ENCODE measurements at regions not wholly inside any gene's neighbourhood (a gene's known extent, or its start where the extent isn't known, plus 50 kb on each side); places are given as distances from the start of the nearest gene placed in this dataset.

DNA sequence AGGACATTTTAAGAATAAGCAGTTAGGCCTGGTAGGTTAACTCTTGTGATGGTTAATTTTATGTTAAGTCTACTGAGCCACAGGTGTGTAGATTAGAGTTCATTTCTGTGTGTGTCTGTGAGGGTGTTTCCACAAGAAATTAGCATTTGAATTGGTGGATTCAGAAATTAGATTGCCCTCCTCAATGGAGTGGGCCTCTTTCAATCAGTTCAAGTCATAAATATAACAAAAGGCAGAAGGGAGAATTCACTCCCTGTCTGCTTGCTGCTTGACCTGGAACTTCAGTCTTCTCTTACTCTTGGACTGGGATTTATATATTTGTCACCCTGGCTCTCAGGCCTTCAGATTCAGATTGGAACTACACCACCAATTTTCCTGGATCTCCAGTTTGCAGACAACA, 55.3 kb upstream of the POM121L12 start:
- no peak for DNase-seq

DNA sequence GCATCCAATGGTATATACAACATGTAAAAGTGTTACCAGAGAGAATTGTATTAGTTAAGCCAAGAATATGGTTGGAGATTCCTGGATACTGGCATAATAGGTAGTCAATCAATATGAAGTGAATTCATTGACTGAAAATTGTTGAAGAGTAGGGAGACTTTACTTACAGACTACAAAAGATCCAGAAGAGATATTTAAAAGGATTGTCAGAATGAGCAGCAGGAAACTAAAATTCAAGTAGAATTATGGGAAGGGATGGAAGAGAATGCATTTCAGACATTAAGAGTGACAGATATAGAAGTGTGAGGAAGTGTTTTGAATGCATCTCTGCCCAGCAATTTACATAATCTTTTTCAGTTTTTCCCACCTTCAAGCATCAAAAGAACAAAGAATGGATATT, 62.3 kb upstream of the POM121L12 start:
- DNase-seq = no peak

DNA sequence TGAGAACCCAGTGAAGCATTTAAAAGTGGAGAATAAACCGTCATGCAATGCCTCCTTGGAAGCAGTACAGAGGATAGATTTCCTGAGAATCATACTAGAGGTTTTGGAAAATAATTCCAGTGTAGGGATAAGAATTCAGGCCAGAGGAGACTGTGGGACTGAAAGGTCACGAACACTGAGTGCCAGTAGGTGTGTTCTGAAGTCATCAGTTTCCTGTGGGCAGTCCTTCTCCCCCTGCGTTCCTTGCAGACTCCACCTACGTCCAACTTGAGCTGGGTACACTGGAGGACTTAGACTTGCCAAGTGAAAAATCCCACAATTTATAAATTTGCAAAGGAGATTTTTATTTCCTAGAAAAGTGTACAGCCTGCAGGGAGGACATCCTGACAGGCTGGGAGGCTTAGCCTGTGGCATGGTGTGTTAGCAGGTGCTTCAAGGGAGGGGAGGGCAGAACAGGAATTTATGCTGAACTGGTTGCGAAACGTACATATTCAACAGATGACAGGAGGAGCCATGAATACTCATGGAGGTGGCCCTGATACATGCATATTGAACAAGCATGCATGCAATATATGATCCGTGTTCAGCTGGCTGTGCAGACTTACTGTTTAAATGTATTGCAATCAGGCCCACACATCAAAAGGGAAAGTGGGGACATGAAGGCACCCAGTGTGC, 72.9 kb upstream of the POM121L12 start:
- DNase-seq = no peak

DNA sequence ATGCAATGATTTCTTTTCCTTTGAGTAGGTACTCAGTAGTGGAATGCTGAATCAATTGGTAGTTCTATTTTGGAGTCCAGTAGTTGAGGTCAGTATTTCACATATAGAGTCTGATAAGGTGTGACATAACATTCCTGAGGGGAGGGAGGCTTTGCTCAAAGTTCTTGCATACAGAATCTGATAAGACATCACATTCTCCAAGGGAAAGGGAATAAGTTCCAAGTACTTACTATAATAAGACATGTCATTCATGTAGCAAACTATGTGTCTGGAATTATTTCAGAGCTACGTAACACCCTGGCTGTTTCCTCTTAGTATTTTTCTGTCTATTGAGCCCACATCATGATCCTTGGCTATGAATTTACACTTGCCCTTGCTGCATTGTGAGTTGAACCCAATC, 74.3 kb upstream of the POM121L12 start:
- no peak for DNase-seq

DNA sequence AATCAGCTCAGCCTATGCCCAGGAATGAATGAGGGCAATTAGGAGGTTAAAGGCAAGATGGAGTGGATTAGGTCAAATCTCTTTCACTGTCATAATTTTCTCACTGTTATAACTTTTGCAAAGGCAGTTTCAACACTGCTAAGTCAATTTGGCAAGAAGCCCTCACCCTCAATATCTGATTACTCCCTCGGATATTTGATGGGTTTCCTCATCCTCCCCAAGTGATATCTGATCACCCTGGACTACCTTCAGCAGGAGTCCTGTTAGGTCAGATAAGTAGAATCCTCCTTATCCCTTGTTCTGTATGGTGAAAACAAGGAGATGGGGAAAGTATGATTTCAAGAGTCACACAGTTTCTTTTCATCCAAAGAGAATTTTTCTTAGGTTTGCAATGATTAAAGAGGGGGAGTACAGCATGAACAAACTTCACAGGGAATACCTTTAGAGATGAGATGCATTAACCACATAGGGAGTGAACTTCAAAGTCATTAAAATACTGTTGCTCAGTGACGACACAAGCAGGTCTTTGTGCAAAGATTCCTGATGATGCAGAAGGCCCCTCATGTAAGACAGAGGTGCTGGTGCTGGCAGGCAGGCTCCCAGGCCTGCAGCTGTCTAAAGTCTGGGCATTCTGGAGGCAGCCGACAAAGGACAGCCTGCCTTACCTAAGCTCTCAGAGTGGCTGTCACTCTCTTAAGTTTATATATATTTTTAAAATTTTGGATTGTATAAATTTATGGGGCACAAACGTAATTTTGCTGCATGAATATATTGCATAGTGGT, 75.4 kb upstream of the POM121L12 start:
- no peak for DNase-seq

DNA sequence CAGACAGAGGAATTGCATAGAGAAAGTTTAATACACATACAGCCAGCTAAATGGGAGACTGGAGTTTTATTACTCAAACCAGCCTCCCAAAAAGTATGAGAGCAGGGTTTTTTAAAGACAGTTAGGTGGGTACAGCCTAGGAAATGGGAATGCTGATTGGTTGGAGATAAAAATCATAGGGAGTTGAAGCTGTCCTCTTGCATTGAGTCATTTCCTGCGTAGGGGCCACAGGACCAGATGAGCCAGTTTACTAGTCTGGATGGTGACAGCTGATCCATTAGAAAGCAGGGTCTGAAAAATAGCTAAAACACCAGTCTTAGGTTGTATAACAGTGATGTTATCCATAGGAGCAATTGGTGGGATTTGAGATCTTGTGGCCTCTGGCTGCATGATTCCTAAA, 76.1 kb upstream of the POM121L12 start:
- DNase-seq = no peak

DNA sequence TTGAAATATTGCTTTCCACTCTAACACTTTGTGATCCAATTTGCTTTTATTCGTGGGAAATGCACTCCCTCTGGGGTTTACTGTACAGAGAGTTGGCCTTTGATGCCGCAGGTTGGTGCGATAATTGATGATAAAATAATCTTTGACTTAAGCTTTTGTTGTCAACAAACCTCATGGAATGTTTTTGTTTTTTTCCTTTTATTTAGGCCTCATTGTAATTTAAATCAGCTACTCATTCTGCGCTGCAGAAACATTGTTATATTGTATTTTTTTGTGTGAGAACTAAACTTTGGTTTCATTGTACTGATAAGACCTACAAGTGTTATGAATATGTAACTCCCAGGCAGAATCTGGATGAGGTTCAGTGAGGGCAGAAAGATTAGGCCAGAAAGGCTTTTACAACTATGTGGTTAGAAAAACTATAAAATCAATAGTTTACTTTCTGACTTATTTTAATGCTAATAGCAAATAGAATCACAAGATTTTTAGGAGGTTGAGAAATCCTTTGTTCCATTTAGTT, 76.8 kb upstream of the POM121L12 start:
- DNase-seq = no peak

DNA sequence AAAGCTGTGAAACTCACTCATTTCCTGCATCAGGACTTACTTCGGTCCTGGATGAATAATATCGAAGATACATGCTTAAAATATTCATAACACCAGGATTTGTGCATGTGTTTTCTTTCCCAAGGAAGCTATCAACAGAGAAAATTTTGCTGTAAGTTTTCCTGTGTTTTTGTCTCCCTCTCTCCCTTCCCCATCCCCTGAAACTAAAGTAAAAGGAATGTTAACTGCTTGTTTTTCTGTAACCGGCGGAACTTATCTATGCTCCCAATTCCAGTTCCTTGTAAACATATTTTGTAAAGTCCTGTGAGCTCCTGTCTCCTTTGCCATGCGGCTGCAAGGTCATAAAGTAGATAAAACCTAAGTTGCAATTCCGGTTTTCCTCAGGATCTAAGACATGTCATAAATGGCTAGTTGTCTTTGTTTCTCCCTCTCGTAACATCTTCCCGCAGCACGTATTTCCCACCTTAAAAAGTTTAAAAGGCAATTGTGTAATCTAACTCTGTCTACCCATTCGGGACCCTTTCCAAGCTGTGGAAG, 79.0 kb upstream of the POM121L12 start:
- no peak for DNase-seq

DNA sequence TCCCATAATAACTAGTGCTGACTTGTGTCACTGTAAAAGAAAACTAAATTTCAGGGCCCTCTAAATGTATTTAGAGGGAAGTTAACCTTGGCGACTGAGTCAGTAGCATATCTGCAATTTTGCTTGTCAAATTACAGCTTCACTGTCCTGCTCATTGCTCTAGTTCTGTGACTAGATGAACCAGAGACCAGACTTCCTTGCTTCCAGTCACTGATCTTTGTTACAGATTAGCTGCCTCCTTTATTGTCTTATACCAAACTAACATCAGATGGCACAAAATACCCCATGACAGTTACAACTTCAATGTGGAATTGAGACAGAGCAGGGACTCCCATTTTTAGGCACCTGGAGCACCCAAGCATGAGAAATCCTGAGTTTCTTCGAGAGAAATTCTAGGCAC, 79.9 kb upstream of the POM121L12 start:
- DNase-seq = no peak

DNA sequence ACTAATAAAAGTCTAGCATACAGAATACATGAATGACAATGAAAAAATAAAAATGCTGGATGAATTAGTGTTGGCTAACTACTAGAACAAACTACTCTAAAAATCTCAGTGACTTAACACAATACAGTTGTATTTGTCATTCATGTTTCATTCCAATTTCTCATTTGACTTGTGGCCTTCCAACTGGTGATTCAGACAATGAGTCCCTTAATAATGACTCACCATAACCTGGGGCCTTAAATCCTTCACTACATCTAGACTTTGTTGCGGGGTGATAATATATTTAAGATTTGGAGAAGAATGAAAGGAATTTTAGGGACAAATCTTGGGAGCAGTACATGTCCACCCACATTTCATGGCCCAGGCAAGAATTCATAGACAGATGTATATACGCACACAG, 90.5 kb upstream of the POM121L12 start:
- DNase-seq = no peak

DNA sequence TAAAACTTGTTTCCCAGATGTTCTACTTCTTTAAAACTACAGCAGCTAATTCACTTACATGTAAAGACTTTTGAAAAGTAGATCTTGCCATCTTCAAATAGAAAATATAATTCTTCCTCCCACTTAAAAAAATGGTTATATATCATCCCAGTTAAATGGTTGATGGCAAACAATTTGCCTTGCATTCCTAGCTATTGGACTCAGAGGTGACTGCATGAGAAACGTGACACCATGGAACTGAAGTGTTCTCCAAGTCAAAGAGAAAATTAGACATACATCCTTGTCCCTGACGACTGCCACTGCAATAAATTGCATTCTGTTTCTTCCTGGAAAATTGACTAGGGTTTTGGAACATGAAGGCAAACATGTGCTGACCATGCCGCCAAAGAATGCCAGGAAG, 95.0 kb upstream of the POM121L12 start:
- DNase-seq = no peak

DNA sequence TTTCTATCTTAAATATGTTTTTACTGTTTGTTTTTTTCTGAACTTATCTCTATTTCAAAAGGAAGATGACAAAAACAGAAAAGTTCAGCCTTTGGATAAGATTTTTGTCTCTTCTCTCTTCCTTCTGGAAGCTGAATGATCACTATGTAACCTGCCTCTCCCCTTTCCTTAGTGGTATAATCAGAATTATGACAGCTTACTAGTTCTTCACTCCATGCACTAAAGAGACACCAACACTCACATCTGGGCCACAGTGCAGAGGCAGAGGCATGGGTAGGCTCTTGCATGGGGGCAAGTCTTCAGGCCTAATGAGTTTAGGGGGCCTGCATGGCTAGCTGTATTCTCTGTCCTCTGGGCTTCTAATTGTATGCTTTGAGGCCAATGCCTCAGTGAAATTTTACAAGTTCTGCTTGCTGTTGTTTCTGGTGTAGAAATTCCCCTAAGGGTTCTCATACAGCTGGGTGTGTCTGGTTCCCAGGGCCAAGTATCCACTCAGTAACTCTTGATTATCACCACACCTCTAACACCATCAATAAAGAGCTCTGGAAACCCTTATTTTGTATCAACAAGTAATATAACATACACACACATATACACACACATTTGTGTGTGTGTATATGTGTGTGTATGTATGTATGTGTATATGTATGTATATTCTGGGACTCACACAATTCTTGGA, 96.8 kb upstream of the POM121L12 start:
- no peak for DNase-seq

DNA sequence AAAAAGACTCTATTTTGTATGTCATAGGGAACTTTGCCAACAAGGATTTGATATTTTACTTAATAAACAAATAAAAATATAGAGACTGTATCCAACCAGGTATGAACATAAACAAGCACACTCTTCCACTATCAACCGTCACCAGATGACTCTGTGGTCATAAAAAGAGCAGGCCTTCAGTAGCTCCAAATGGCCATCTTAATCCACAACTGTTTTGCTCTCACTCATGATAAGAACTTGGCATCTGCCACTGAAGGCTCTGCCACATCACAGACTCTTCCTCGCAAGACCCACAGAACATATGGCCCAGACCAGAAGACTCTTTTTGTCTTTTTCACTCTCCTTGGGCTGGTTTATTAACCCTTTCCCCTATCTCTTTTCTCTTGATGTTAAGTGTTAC, 98.7 kb upstream of the POM121L12 start:
- DNase-seq = no peak

DNA sequence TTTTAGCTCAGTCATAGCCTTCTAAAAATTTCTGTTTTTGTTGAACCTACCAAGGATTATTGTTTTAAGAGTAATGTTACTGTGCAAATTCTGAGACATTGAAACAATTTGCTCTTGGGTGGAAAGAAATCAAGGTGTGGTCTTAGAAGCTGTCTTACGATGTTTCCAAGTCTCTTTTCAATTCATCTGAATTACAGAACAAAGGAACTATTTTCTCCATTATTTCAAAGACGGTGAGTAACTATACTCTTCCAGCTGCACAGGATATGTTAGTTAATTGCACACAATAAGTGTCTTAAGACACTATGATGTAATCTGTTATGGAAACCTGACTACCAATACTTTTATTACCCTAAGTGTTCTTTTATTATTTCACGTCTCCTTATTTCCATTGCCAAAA, 106.8 kb upstream of the POM121L12 start:
- no peak for DNase-seq

DNA sequence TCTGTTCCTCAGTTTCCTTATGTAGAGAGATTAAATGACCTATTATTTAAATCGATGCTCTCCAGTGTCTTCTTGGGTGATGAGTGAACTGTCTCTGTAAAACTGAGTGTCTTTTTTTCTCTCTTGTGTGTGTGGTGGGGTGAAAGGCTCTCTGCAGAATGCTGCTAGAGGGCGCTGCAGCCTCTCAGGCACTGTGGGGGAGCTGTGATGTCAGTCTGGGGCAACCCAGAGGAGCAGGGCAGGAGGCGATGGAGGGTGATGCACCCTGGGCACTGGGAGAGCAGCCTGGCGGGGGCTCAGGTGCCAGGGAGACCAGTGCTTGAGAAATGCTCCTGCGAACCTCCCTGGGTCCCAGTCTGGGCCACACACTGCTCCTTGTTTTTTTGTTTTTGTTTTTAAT, 110.1 kb upstream of the POM121L12 start:
- DNase-seq = no peak

DNA sequence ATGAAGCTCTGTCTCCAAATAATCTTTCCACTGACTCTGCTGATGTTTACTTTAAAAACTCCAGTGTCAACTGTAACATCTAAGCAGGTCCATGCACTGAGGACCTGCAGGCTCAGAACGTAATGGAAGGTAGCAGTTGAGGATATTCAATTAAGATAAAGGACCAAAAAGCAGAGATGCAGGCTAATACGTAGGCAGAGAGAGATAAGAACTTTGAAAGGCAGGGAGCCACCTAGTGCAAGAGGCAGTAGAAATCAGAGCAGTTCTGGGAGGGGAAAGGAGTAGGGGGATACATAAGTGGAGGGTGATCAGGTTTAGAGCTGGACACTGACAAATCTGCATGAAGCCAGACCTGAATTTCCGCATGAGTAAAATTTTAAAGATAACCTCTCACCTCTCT, 114.5 kb upstream of the POM121L12 start:
- DNase-seq = no peak

DNA sequence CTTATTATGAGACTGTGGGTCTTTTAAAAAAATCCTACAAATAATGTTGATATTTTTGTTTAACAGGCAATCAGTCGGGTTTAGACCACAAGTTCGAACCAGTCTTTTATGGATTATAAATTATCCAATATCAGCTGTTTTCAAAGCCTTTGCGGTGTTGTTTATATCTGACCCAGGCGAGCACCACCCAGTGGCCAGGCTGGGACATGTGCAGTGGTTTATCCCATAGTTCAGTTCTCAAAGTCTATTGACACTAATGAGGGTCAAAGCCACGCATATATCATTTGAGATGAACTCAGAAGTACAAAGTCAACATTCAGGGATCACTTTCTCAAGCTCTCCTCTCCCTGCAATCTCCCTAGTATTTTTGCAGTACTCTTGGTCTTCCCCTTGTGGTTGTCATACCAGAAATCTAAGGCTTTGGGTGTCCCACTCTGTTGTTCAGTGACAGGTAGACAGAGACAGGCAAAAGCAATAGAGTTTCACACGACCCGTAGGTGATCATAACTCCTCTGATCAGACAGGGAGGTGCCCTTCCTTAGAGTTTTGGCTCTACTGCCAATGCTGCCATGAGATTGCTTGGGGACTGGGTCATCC, 117.4 kb upstream of the POM121L12 start:
- no peak for DNase-seq

DNA sequence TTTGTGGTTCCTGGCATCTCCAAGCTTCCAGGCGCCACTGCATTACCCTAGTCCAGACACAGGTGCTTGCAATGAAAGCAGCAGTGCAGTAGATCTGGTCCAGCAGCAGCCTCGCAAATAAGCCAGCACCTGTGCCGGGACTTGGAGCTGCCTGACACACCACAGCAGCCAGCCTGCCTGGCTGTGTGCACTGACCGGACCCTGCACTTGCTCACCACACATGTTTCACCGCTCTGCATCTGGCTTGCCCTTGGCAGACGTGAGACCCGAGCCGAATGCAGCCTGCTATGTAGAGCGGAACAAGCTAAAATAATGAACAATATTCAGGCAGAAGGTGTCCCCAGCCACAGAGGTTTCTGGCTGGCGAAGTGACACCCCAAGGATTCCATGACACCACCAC, 123.6 kb upstream of the POM121L12 start:
- no peak for DNase-seq

DNA sequence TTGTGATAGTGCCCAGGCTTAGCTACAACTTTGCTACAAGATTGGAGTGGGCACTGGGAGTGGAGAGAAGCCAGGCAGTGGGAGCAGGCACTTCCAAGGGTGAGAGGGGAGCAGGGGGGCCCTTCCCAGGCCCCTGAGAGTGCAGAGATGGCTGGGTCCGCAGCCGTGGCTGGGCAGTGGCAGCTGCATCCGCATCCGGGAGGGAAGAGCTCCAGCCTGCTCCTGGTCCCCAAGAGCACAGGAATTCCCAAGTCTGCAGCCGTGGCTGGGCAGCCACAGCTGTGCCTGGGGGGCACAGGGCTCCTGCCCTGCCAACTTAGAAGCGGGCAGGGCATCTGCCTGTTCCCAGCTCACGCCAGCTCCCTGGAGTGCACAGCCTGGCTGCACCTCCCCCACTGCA, 124.1 kb upstream of the POM121L12 start:
- no peak for DNase-seq

DNA sequence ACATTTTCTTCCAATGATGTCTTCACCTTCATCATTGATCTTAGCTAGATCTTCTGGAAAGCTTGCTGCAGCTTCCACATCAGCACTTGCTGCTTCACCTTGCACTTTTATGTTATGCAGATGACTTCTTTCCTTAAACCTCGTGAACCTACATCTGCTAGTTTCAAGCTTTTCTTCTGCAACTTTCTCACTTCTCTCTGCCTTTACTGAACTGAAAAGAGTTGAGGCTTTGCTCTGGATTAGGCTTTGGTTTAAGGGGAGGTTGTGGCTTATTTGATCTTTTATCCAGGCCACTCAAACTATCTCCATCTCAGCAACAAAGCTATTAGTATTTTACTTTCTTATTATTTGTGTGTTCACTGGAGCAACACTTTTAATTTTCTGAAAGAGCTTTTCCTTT, 125.5 kb upstream of the POM121L12 start:
- no peak for DNase-seq

DNA sequence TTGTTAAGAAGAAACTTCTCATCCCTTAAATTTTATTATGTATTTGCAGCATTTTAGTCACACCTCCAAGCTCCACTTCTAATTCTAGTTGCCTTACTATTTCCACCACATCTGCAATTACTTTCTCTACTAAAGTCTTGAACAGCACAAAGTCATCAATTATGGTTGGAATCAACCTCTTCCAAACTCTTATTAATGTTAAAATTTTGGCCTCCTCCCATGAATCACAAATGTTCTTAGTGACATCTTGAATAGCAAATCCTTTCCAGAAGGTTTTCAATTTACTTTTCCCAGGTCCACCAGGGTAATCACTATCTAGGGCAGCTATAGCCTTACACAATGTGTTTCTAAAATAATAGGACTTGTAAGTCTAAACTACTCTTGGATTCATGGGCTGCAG, 126.3 kb upstream of the POM121L12 start:
- no peak for DNase-seq

DNA sequence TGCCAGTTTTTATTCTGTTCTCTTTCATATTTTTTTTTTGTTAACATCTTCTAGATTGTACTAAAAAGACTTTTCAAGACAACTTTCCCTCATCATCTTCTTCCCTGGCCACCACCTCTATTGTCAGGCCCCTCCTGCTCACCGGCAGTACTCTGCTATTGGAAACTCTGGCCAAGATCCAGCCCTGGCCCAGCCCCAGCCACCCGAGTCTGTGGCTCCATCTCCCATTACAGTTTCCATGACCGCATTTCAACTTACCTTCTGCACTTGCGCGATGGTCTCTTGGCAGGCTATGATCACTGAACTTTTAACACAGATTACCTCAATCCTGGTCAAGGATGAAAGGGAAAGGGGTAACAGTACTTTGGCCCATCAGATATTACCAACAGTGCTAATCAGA, 137.7 kb upstream of the POM121L12 start:
- DNase-seq = no peak

DNA sequence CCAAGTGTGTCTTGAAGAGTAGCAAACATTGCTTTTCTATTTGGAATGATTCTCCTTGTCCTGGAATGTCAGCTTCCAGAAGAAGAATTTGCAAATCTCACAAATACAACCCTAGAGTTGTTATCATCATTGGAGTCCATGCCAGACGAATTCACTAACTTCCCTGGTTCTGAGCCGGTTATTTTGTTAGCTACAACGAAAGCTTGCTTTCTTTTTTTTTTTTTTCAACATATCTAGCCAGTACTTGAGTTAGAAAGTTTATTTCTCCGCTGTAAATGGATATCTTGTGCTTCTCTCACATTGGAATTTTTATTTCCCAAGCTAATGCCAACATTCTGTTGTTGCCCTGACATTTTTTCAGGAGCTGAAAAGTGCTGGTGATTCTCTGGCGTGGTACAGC, 138.1 kb upstream of the POM121L12 start:
- DNase-seq = no peak
